ENCODE measurements at regions not wholly inside any gene's neighbourhood (a gene's known extent, or its start where the extent isn't known, plus 50 kb on each side); places are given as distances from the start of the nearest gene placed in this dataset.
"Not testable (repeated sequence)": the region's sequence is repeated elsewhere in the genome, so short reads cannot be mapped to it uniquely, and the experiment has no call there.

GRCh38 chr6:139882234-139882633, 507.8 kb upstream of the CITED2 start:
- no peak for ATAC-seq (ENCODE audit: low read depth in 2 of 2)
- Mint-ChIP-seq H3K36me3 (no peaks in the 10 kb centered on the region), H3K27ac (no peak overlapping the region)

GRCh38 chr6:139881728-139882211, 507.3 kb upstream of the CITED2 start:
- no peaks in the 10 kb centered on the region for H3K27me3 Mint-ChIP-seq

More at GRCh38 chr6:139882234-139882633, 507.8 kb upstream of the CITED2 start:
- Histone ChIP-seq H3K36me3 (ENCODE audit: control insufficient read depth, insufficient read depth, low read length) (no peaks in the 10 kb centered on the region), H3K4me1 (ENCODE audit: control insufficient read depth, insufficient read depth, low read length, poor library complexity, severe bottlenecking) (no peaks in the 10 kb centered on the region), H3K27me3 (ENCODE audit: control insufficient read depth, insufficient read depth, low read length) (peaks cover 2% of the 10 kb centered on the region), H3K9me3 (ENCODE audit: control insufficient read depth in 2 of 2, low read length in 2 of 2) (no peaks in the 10 kb centered on the region), H3K4me3 (ENCODE audit: low read depth, low read length) (no peak overlapping the region), H3K27ac (ENCODE audit: insufficient read depth, low read length, poor library complexity, severe bottlenecking) (no peak overlapping the region)
- Mint-ChIP-seq H3K9me3 (no peaks in the 10 kb centered on the region), H3K4me3 (no peak overlapping the region), H3K4me1 (no peaks in the 10 kb centered on the region), H3K27me3 (no peaks in the 10 kb centered on the region)
- no peak for DNase-seq

DNA sequence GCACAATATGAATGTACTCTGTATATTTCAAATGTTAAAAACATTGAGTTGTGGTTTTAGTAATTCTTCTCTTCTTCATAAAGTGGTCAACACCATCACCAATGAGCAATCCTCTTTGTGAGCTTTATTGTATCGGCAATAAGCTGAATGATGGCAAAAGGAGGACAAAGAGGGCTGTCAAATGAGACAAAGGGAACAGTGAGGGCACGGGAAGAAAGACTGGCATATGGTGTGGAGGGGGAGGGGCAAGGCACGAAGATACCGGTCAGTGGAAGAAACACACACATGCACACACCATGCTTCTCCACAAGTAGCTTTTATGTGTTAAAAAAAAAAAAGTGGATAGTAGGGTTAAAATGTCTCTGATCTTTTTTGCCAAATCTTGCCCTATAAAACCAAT, 506.8 kb upstream of the CITED2 start:
- no peak overlapping the region for H3K27ac Mint-ChIP-seq
- Histone ChIP-seq H3K9me3 (ENCODE audit: control insufficient read depth in 2 of 2, low read length in 2 of 2) (no peaks in the 10 kb centered on the region), H3K27ac (ENCODE audit: insufficient read depth, low read length, poor library complexity, severe bottlenecking) (no peak overlapping the region), H3K4me1 (ENCODE audit: control insufficient read depth, insufficient read depth, low read length, poor library complexity, severe bottlenecking) (no peaks in the 10 kb centered on the region), H3K36me3 (ENCODE audit: control insufficient read depth, insufficient read depth, low read length) (no peaks in the 10 kb centered on the region), H3K4me3 (ENCODE audit: low read depth, low read length) (no peak overlapping the region), H3K27me3 (ENCODE audit: control insufficient read depth, insufficient read depth, low read length) (peaks cover 2% of the 10 kb centered on the region)
- no peaks in the 10 kb centered on the region for H3K27me3 Mint-ChIP-seq
- H3K9me3 Mint-ChIP-seq, result no peaks in the 10 kb centered on the region
- H3K36me3 Mint-ChIP-seq, result no peaks in the 10 kb centered on the region
- H3K4me1 Mint-ChIP-seq, result no peaks in the 10 kb centered on the region
- no peak for ATAC-seq (ENCODE audit: low read depth in 2 of 2)
- no peak for DNase-seq
- no peak overlapping the region for H3K4me3 Mint-ChIP-seq

More at GRCh38 chr6:139881728-139882211, 507.3 kb upstream of the CITED2 start:
- H3K9me3 ChIP-seq (ENCODE audit: control insufficient read depth in 2 of 2, low read length in 2 of 2), result no peaks in the 10 kb centered on the region
- peak in 2 of 3 donors; percentile 9 to 40 for DNase-seq
- no peak for ATAC-seq (ENCODE audit: low read depth in 2 of 2)
- H3K27me3 ChIP-seq (ENCODE audit: control insufficient read depth, insufficient read depth, low read length), result peaks cover 2% of the 10 kb centered on the region
- H3K4me1 ChIP-seq (ENCODE audit: control insufficient read depth, insufficient read depth, low read length, poor library complexity, severe bottlenecking), result no peaks in the 10 kb centered on the region
- H3K4me3 ChIP-seq (ENCODE audit: low read depth, low read length), result no peak overlapping the region
- no peaks in the 10 kb centered on the region for H3K4me1 Mint-ChIP-seq
- H3K36me3 Mint-ChIP-seq, result no peaks in the 10 kb centered on the region
- no peak overlapping the region for H3K4me3 Mint-ChIP-seq
- no peak overlapping the region for H3K27ac ChIP-seq (ENCODE audit: insufficient read depth, low read length, poor library complexity, severe bottlenecking)
- no peak overlapping the region for H3K27ac Mint-ChIP-seq
- no peaks in the 10 kb centered on the region for H3K9me3 Mint-ChIP-seq
- H3K36me3 ChIP-seq (ENCODE audit: control insufficient read depth, insufficient read depth, low read length), result no peaks in the 10 kb centered on the region

GRCh38 chr6:139879823-139880356, 505.4 kb upstream of the CITED2 start:
- Histone ChIP-seq H3K9me3 (ENCODE audit: control insufficient read depth in 2 of 2, low read length in 2 of 2) (no peaks in the 10 kb centered on the region), H3K27me3 (ENCODE audit: control insufficient read depth, insufficient read depth, low read length) (peaks cover 2% of the 10 kb centered on the region), H3K4me1 (ENCODE audit: control insufficient read depth, insufficient read depth, low read length, poor library complexity, severe bottlenecking) (no peaks in the 10 kb centered on the region), H3K36me3 (ENCODE audit: control insufficient read depth, insufficient read depth, low read length) (no peaks in the 10 kb centered on the region), H3K27ac (ENCODE audit: insufficient read depth, low read length, poor library complexity, severe bottlenecking) (no peak overlapping the region), H3K4me3 (ENCODE audit: low read depth, low read length) (no peak overlapping the region)
- H3K4me3 Mint-ChIP-seq, result no peak overlapping the region
- H3K27me3 Mint-ChIP-seq, result no peaks in the 10 kb centered on the region
- H3K27ac Mint-ChIP-seq, result no peak overlapping the region
- no peak for DNase-seq
- H3K9me3 Mint-ChIP-seq, result no peaks in the 10 kb centered on the region
- no peak for ATAC-seq (ENCODE audit: low read depth in 2 of 2)
- no peaks in the 10 kb centered on the region for H3K4me1 Mint-ChIP-seq
- H3K36me3 Mint-ChIP-seq, result no peaks in the 10 kb centered on the region

DNA sequence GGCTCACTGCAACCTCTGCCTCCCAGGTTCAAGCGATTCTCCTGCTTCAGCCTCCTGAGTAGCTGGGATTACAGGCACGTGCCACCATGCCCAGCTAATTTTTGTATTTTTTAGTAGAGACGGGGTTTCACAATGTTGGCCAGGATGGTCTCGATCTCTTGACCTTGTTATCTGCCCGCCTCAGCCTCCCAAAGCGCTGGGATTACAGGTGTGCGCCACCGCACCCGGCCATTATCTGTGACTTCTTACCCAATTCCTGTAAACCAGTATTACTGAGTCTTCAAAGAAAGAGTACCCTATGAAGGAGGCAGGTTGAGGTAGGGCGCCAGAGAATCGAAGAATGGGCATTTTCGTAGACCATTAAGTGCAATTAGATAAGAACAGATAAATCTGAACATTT, 504.8 kb upstream of the CITED2 start:
- not testable (repeated sequence) for H3K4me1 ChIP-seq (ENCODE audit: control insufficient read depth, insufficient read depth, low read length, poor library complexity, severe bottlenecking); H3K27me3 Mint-ChIP-seq; H3K9me3 Mint-ChIP-seq; H3K9me3 ChIP-seq (ENCODE audit: control insufficient read depth in 2 of 2, low read length in 2 of 2); H3K4me1 Mint-ChIP-seq; H3K27ac Mint-ChIP-seq; H3K27me3 ChIP-seq (ENCODE audit: control insufficient read depth, insufficient read depth, low read length); H3K36me3 Mint-ChIP-seq; DNase-seq; ATAC-seq (ENCODE audit: low read depth in 2 of 2); H3K27ac ChIP-seq (ENCODE audit: insufficient read depth, low read length, poor library complexity, severe bottlenecking); H3K36me3 ChIP-seq (ENCODE audit: control insufficient read depth, insufficient read depth, low read length); H3K4me3 ChIP-seq (ENCODE audit: low read depth, low read length); H3K4me3 Mint-ChIP-seq

GRCh38 chr6:139877828-139878405, 503.5 kb upstream of the CITED2 start:
- no peak for DNase-seq
- H3K4me3 Mint-ChIP-seq, result no peak overlapping the region

DNA sequence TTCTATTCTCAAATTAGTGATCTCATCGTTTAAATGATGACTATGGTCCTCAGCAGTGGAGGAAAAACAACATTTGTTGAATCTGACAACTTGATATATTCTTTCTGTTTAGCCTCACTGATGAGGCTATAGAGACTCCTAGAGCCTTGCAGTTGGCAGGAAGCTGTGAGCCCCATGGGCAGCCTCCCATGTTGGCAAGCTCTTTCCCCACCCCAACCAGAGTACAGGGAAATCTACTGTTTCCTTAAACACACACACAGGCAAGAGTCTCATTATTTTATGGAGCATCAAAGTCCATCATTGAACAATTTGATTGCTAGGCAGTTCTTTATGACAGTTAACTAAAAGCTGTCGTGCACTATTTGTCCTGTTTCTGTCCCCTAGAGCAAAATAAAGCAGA, 498.2 kb upstream of the CITED2 start:
- no peak overlapping the region for H3K27ac Mint-ChIP-seq
- H3K36me3 Mint-ChIP-seq, result no peaks in the 10 kb centered on the region
- no peaks in the 10 kb centered on the region for H3K4me1 Mint-ChIP-seq
- DNase-seq, result no peak
- Histone ChIP-seq H3K36me3 (ENCODE audit: control insufficient read depth, insufficient read depth, low read length) (no peaks in the 10 kb centered on the region), H3K27ac (ENCODE audit: insufficient read depth, low read length, poor library complexity, severe bottlenecking) (no peak overlapping the region), H3K9me3 (ENCODE audit: control insufficient read depth in 2 of 2, low read length in 2 of 2) (no peaks in the 10 kb centered on the region), H3K4me1 (ENCODE audit: control insufficient read depth, insufficient read depth, low read length, poor library complexity, severe bottlenecking) (no peaks in the 10 kb centered on the region), H3K27me3 (ENCODE audit: control insufficient read depth, insufficient read depth, low read length) (no peaks in the 10 kb centered on the region), H3K4me3 (ENCODE audit: low read depth, low read length) (no peak overlapping the region)
- no peaks in the 10 kb centered on the region for H3K9me3 Mint-ChIP-seq
- peaks cover 4% of the 10 kb centered on the region for H3K27me3 Mint-ChIP-seq
- ATAC-seq (ENCODE audit: low read depth in 2 of 2), result no peak
- no peak overlapping the region for H3K4me3 Mint-ChIP-seq

More at GRCh38 chr6:139877828-139878405, 503.5 kb upstream of the CITED2 start:
- Histone ChIP-seq H3K4me3 (ENCODE audit: low read depth, low read length) (no peak overlapping the region), H3K36me3 (ENCODE audit: control insufficient read depth, insufficient read depth, low read length) (no peaks in the 10 kb centered on the region), H3K4me1 (ENCODE audit: control insufficient read depth, insufficient read depth, low read length, poor library complexity, severe bottlenecking) (no peaks in the 10 kb centered on the region), H3K27ac (ENCODE audit: insufficient read depth, low read length, poor library complexity, severe bottlenecking) (no peak overlapping the region), H3K9me3 (ENCODE audit: control insufficient read depth in 2 of 2, low read length in 2 of 2) (no peaks in the 10 kb centered on the region), H3K27me3 (ENCODE audit: control insufficient read depth, insufficient read depth, low read length) (peaks cover 2% of the 10 kb centered on the region)
- Mint-ChIP-seq H3K27me3 (no peaks in the 10 kb centered on the region), H3K27ac (no peak overlapping the region), H3K4me1 (no peaks in the 10 kb centered on the region), H3K9me3 (no peaks in the 10 kb centered on the region), H3K36me3 (no peaks in the 10 kb centered on the region)
- no peak for ATAC-seq (ENCODE audit: low read depth in 2 of 2)

- Histone ChIP-seq H3K4me1 (ENCODE audit: control insufficient read depth, insufficient read depth, low read length, poor library complexity, severe bottlenecking) (no peaks in the 10 kb centered on the region), H3K36me3 (ENCODE audit: control insufficient read depth, insufficient read depth, low read length) (no peaks in the 10 kb centered on the region), H3K9me3 (ENCODE audit: control insufficient read depth in 2 of 2, low read length in 2 of 2) (no peaks in the 10 kb centered on the region), H3K27ac (ENCODE audit: insufficient read depth, low read length, poor library complexity, severe bottlenecking) (no peak overlapping the region), H3K4me3 (ENCODE audit: low read depth, low read length) (no peak overlapping the region), H3K27me3 (ENCODE audit: control insufficient read depth, insufficient read depth, low read length) (no peaks in the 10 kb centered on the region)
- no peak overlapping the region for H3K27ac Mint-ChIP-seq
- H3K36me3 Mint-ChIP-seq, result no peaks in the 10 kb centered on the region
- DNase-seq, result no peak
- H3K4me1 Mint-ChIP-seq, result no peaks in the 10 kb centered on the region
- no peak for ATAC-seq (ENCODE audit: low read depth in 2 of 2)
- H3K9me3 Mint-ChIP-seq, result no peaks in the 10 kb centered on the region
- H3K4me3 Mint-ChIP-seq, result no peak overlapping the region
- peaks cover 4% of the 10 kb centered on the region for H3K27me3 Mint-ChIP-seq
Observed at GRCh38 chr6:139871803-139872510, 497.5 kb upstream of the CITED2 start.

All from CD4-positive, CD25-positive, alpha-beta regulatory T cell (primary cell).